Transverse colon (tissue), 4 donors: ENCODE measurements at regions not wholly inside any gene's neighbourhood (a gene's known extent, or its start where the extent isn't known, plus 50 kb on each side); places are given as distances from the start of the nearest gene placed in this dataset.

Source experiments
- DNase-seq: peaks from one replicate; pipeline ENCODE4 v3.0.0-alpha.2; 2019
- H3K27ac ChIP-seq, 4 donors: fragments of 200-600 bp; sonication (generic); 2 replicates each; pipeline ENCODE4 v1.5.1; 2016 to 2018; ENCODE audit warnings: inconsistent platforms in 4 of 4
- H3K27me3 ChIP-seq: fragments of 200-600 bp; sonication (generic); 2 replicates; pipeline ENCODE4 v1.5.1; 2017; ENCODE audit warnings: inconsistent platforms
- H3K36me3 ChIP-seq, 4 donors: fragments of 200-600 bp; sonication (generic); 2 replicates each; pipeline ENCODE4 v1.5.1; 2017 to 2019; ENCODE audit warnings: inconsistent platforms in 4 of 4
- H3K4me1 ChIP-seq, 4 donors: fragments of 200-600 bp; sonication (generic); 2 replicates each; pipeline ENCODE4 v1.5.1; 2017 to 2020; ENCODE audit warnings: inconsistent platforms in 4 of 4
- H3K4me3 ChIP-seq, 4 donors: fragments of 200-600 bp; sonication (generic); 1 replicate in 1 of 4; 2 replicates in 3 of 4; pipeline versions ENCODE4 v1.5.1 to v1.6.1; 2017 to 2019; ENCODE audit warnings: inconsistent platforms in 4 of 4
- H3K9me3 ChIP-seq, 2 donors: fragments of 200-600 bp; sonication (generic); 2 replicates each; pipeline ENCODE4 v1.5.1; 2017 to 2019; ENCODE audit warnings: inconsistent platforms in 2 of 2
- EP300 ChIP-seq: sonication (generic); formaldehyde crosslinking; IDR thresholded peaks from one replicate; pipeline ENCODE4 v1.6.1; 2017; ENCODE audit warnings: antibody characterized with exemption, low read depth
- POLR2A ChIP-seq: fragments of 450-650 bp; IDR thresholded peaks from one replicate; pipeline ENCODE4 v1.6.1; 2016; ENCODE audit warnings: antibody characterized with exemption, mild to moderate bottlenecking, moderate library complexity
- POLR2AphosphoS5 ChIP-seq, 3 donors: sonication (generic); formaldehyde crosslinking; IDR thresholded peaks; one replicate each; pipeline ENCODE4 v1.6.1; 2016; ENCODE audit warnings: antibody characterized with exemption in 3 of 3
- WGBS, 2 donors: methylation state at CpG; one replicate each; pipeline ENCODE4 v1.1.5; 2018; ENCODE audit warnings: low coverage in 1 of 2; 5-methylcytosine and 5-hydroxymethylcytosine counted together
- in situ Hi-C, 4 donors: fragments of 200-750 bp; cut with MboI; loops; one replicate each; pipeline versions ENCODE4 v1.15.0 to v1.15.1; 2017; ENCODE audit warnings: low sequenced_read_pairs in 3 of 4, low pct_ligation_motif_present in 1 of 4, low pct_unique_long_range_greater_than_20kb in 1 of 4
- intact Hi-C: fragments of 100-400 bp; cut with DNase I; formaldehyde crosslinking; loops from one replicate; pipeline ENCODE4 v1.15.1; 2023; ENCODE audit warnings: low total_unique reads
- TF ChIP-seq, protein P1 (sequence below), 5 experiments: fragments of 200-600 bp in 3 of 5; fragments of 450-650 bp in 2 of 5; sonication (generic) in 3 of 5; IDR thresholded peaks; 1 replicate in 2 of 5; 2 replicates in 3 of 5; pipeline ENCODE4 v1.5.1; 2016 to 2017; ENCODE audit warnings: antibody characterized with exemption in 5 of 5, inconsistent platforms in 3 of 5, mild to moderate bottlenecking in 2 of 5, moderate library complexity in 1 of 5

DNA sequence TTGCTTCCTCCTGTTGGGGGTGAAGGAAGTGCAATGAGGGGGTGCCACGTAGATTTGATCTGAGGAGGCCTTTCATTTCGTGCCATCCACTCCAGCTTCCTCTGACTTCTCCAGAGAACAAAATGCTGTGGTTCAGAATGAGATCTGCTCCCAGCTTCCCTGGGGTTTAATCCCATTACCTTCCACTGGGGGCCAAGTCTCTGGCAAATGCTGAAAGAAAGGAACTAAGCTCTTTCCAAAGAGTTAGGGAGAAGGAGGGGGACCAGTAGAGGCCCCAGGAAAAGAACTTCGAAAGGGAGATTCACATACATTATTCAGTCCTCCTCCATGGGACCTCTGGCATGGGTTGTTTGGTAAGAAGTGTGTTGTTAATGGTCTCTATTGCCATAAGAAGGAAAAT is 727.0 kb downstream of the TYW1 start:
- Histone ChIP-seq H3K27me3 (no peaks in the 10 kb centered on the region), H3K27ac (no peak overlapping the region), H3K4me1 (no peaks in the 10 kb centered on the region), H3K4me3 (no peak overlapping the region), H3K36me3 (no peaks in the 10 kb centered on the region), H3K9me3 (no peaks in the 10 kb centered on the region)
- 31% methylated on average over 3 of the region's 3 CpGs; no CpG with 5 or more reads in 1 of the 2 donors for WGBS, 2 donors
- intact Hi-C loops: no loop called here
- TF ChIP-seq EP300 (no peak), POLR2AphosphoS5 (IDR thresholded peaks at IDR 0.05) (no peak), POLR2A (no peak)
- TF ChIP-seq, protein P1, sequence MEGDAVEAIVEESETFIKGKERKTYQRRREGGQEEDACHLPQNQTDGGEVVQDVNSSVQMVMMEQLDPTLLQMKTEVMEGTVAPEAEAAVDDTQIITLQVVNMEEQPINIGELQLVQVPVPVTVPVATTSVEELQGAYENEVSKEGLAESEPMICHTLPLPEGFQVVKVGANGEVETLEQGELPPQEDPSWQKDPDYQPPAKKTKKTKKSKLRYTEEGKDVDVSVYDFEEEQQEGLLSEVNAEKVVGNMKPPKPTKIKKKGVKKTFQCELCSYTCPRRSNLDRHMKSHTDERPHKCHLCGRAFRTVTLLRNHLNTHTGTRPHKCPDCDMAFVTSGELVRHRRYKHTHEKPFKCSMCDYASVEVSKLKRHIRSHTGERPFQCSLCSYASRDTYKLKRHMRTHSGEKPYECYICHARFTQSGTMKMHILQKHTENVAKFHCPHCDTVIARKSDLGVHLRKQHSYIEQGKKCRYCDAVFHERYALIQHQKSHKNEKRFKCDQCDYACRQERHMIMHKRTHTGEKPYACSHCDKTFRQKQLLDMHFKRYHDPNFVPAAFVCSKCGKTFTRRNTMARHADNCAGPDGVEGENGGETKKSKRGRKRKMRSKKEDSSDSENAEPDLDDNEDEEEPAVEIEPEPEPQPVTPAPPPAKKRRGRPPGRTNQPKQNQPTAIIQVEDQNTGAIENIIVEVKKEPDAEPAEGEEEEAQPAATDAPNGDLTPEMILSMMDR (IDR thresholded peaks at IDR 0.05): no peak
- in situ Hi-C loops: no loop called here
- DNase-seq: no peak

DNA sequence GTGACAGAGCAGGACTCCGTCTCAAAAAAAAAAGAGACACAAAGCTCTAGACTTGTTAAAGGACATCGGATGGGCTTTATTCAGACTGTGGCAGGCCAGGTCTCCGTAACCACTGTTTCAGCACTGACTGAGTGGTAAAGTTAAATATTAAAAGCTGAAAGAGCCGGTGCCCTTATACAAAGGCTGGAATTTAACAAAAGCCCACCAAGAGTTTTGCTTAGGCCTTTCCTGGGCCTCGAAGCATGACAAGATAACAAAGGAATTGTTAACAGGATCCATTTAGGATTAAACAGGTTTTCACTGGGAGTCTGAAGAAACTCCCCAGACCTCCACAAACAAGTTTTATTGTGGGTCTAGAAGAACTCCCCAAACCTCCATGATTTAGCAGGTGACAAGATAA is 727.8 kb downstream of the TYW1 start:
- intact Hi-C loops: no loop called here
- Histone ChIP-seq H3K27me3 (no peaks in the 10 kb centered on the region), H3K9me3 (no peaks in the 10 kb centered on the region), H3K4me1 (no peaks in the 10 kb centered on the region), H3K4me3 (no peak overlapping the region), H3K36me3 (no peaks in the 10 kb centered on the region), H3K27ac (no peak overlapping the region)
- in situ Hi-C loops: no loop called here
- DNase-seq: no peak
- TF ChIP-seq POLR2AphosphoS5 (IDR thresholded peaks at IDR 0.05) (no peak), POLR2A (no peak), EP300 (no peak)
- TF ChIP-seq, protein P1 (IDR thresholded peaks at IDR 0.05): no peak
- 38 to 71% methylated on average over 2 to 5 of the region's 5 CpGs for WGBS, 2 donors

DNA sequence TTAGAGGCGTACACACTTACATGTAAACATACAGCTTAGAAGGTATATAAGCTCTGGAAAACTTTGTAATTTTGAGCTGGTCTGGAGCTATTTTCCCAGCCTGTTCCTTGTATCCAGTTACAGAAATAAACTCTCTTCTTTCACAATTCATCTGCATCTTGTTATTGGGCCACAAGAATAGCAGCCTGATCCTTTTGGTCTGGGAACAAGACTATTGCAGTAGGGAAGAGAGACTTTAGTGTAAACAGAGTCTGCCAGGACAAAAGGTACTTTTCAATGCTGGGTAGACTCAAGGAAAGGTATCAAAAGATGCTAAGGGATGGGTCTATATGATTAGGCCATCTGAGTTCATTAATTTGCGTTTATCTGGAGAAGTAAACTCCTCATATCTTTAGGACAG is 728.3 kb downstream of the TYW1 start:
- 71 to 72% methylated on average over 1 to 2 of the region's 2 CpGs for WGBS, 2 donors
- H3K27ac ChIP-seq: no peak overlapping the region
- intact Hi-C loops: no loop called here
- H3K36me3 ChIP-seq: no peaks in the 10 kb centered on the region
- H3K27me3 ChIP-seq: no peaks in the 10 kb centered on the region
- no peaks in the 10 kb centered on the region for H3K9me3 ChIP-seq
- in situ Hi-C loops: no loop called here
- no peak for DNase-seq
- TF ChIP-seq, protein P1 (IDR thresholded peaks at IDR 0.05): no peak
- TF ChIP-seq POLR2AphosphoS5 (IDR thresholded peaks at IDR 0.05) (no peak), POLR2A (no peak), EP300 (no peak)
- H3K4me3 ChIP-seq: no peak overlapping the region
- no peaks in the 10 kb centered on the region for H3K4me1 ChIP-seq

DNA sequence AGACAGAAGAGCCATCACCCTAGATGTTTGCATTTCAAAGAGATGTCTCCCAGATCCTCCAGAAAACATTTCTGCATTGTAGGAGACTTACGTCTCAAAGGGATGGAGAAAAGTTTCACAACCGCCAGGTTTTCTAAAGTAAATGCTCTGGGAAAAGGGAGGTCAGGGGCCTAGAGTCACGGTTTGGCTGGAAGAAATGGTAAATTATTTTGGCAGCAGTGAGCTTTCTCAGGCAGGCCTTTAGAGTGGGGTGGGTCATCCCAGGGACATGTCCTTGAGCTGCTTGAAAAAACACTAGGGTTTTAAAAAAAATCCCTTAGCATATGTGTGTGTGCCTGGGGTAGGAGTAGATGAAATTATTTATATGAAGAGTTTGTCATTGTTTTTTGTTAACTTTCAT is 728.8 kb downstream of the TYW1 start:
- Histone ChIP-seq H3K36me3 (no peaks in the 10 kb centered on the region), H3K27ac (no peak overlapping the region), H3K9me3 (no peaks in the 10 kb centered on the region), H3K27me3 (no peaks in the 10 kb centered on the region), H3K4me1 (no peaks in the 10 kb centered on the region), H3K4me3 (no peak overlapping the region)
- WGBS, 2 donors: 47 to 60% methylated on average over 3 of the region's 3 CpGs
- TF ChIP-seq POLR2A (no peak), POLR2AphosphoS5 (IDR thresholded peaks at IDR 0.05) (no peak), EP300 (no peak)
- TF ChIP-seq, protein P1 (IDR thresholded peaks at IDR 0.05): no peak
- in situ Hi-C loops: no loop called here
- no peak for DNase-seq
- intact Hi-C loops: no loop called here
